CD4-positive, alpha-beta memory T cell (primary cell): ENCODE measurements at regions not wholly inside any gene's neighbourhood (a gene's known extent, or its start where the extent isn't known, plus 50 kb on each side); places are given as distances from the start of the nearest gene placed in this dataset.
"Not testable (repeated sequence)": the region's sequence is repeated elsewhere in the genome, so short reads cannot be mapped to it uniquely, and the experiment has no call there.

Experiments used
- CTCF ChIA-PET: fragments of 350-600 bp; sonication (Branson Sonifier 250); formaldehyde crosslinking; loops from one replicate; lab custom pipeline; 2021; ENCODE audit warnings: inconsistent platforms; ENCODE audit not compliant: partially characterized antibody; lab: Charles Lee
- POLR2A ChIA-PET: fragments of 350-600 bp; sonication (Branson Sonifier 250); formaldehyde crosslinking; loops from one replicate; lab custom pipeline; 2021; ENCODE audit not compliant: partially characterized antibody; lab: Charles Lee
- DNase-seq, 5 donors: peaks; one replicate each; pipeline versions ENCODE4 v3.0.0 to v3.0.0-alpha.2; 2020 to 2022; ENCODE audit warnings: mixed read lengths in 1 of 5
- H3K27ac ChIP-seq: one replicate; pipeline ENCODE4 v1.7.0; 2013; ENCODE audit warnings: low read depth, low read length
- H3K27me3 ChIP-seq: 2 replicates; pipeline ENCODE4 v1.7.0; 2013; ENCODE audit warnings: mild to moderate bottlenecking, low read length, moderate library complexity; ENCODE audit not compliant: insufficient read depth
- H3K36me3 ChIP-seq: 2 replicates; pipeline ENCODE4 v1.7.0; 2013; ENCODE audit warnings: mild to moderate bottlenecking, low read length, moderate library complexity; ENCODE audit not compliant: insufficient read depth
- H3K4me1 ChIP-seq: 2 replicates; pipeline ENCODE4 v1.7.0; 2013; ENCODE audit warnings: mild to moderate bottlenecking, low read length, moderate library complexity; ENCODE audit not compliant: insufficient read depth
- H3K4me3 ChIP-seq, 2 donors: one replicate each; pipeline ENCODE4 v1.7.0; 2013; ENCODE audit warnings: low read length in 2 of 2, mild to moderate bottlenecking in 1 of 2
- H3K9me3 ChIP-seq, 2 donors: one replicate each; pipeline ENCODE4 v1.7.0; 2013; ENCODE audit warnings: low read length in 2 of 2, control low read depth in 1 of 2; ENCODE audit not compliant: control insufficient read depth in 1 of 2
- H3K27ac Mint-ChIP-seq, 7 donors: one replicate each; pipeline ENCODE4 v1.8.0; 2020 to 2021; ENCODE audit warnings: mixed read lengths in 7 of 7, mild to moderate bottlenecking in 6 of 7, inconsistent platforms in 3 of 7, moderate library complexity in 3 of 7
- H3K27me3 Mint-ChIP-seq, 2 donors: one replicate each; pipeline ENCODE4 v1.8.0; 2020 to 2021; ENCODE audit warnings: mixed read lengths in 2 of 2
- H3K36me3 Mint-ChIP-seq, 2 donors: one replicate each; pipeline ENCODE4 v1.8.0; 2020 to 2021; ENCODE audit warnings: mixed read lengths in 2 of 2, inconsistent platforms in 1 of 2, mild to moderate bottlenecking in 1 of 2
- H3K4me1 Mint-ChIP-seq, 4 donors: one replicate each; pipeline ENCODE4 v1.8.0; 2020 to 2021; ENCODE audit warnings: mixed read lengths in 4 of 4, mild to moderate bottlenecking in 1 of 4
- H3K4me3 Mint-ChIP-seq, 8 donors: one replicate each; pipeline ENCODE4 v1.8.0; 2020 to 2021; ENCODE audit warnings: mixed read lengths in 8 of 8, mild to moderate bottlenecking in 7 of 8, moderate library complexity in 6 of 8, inconsistent platforms in 3 of 8
- H3K9me3 Mint-ChIP-seq, 8 donors: one replicate each; pipeline ENCODE4 v1.8.0; 2020 to 2021; ENCODE audit warnings: mixed read lengths in 8 of 8, mild to moderate bottlenecking in 5 of 8, inconsistent platforms in 3 of 8, moderate library complexity in 1 of 8
- intact Hi-C: fragments of 100-400 bp; cut with micrococcal nuclease; formaldehyde crosslinking; loops from one replicate; pipeline ENCODE4 v1.15.1; 2023

DNA sequence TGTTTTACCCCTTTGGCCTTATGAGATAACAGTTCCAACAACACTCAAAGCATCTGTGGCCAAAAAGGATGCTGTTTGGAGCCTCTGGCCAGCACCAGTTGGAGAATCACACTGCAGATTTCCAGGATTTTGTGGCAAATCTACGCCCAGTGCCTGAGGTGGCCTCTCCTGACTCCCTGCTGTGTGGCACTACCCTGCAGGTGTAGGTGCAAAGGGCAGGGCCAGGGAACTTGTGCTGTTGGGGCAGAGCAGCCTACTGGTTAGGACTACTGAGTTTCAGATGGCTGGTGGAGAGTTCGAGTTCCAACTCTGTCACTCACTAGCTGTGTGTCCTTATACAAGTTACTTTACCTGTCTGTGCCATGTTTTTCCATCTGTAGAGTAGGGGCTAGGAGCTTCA is 170.5 kb downstream of the PTPRU start:
- H3K4me1 Mint-ChIP-seq: no peaks in the 10 kb centered on the region
- peaks cover 0 to 5% (median 1%) of the 10 kb centered on the region in 8 donors for H3K9me3 Mint-ChIP-seq
- Histone ChIP-seq H3K36me3 (no peaks in the 10 kb centered on the region), H3K9me3 (no peaks in the 10 kb centered on the region), H3K27me3 (no peaks in the 10 kb centered on the region), H3K4me3 (no peak overlapping the region), H3K27ac (no peak overlapping the region), H3K4me1 (no peaks in the 10 kb centered on the region)
- no peak overlapping the region for H3K4me3 Mint-ChIP-seq
- H3K27ac Mint-ChIP-seq: no peak overlapping the region
- DNase-seq: no peak
- no peaks in the 10 kb centered on the region for H3K36me3 Mint-ChIP-seq
- H3K27me3 Mint-ChIP-seq: peaks cover 11 to 33% of the 10 kb centered on the region in 2 donors
- intact Hi-C loops: no loop called here
- ChIA-PET CTCF (no interaction called here), POLR2A (no interaction called here)

DNA sequence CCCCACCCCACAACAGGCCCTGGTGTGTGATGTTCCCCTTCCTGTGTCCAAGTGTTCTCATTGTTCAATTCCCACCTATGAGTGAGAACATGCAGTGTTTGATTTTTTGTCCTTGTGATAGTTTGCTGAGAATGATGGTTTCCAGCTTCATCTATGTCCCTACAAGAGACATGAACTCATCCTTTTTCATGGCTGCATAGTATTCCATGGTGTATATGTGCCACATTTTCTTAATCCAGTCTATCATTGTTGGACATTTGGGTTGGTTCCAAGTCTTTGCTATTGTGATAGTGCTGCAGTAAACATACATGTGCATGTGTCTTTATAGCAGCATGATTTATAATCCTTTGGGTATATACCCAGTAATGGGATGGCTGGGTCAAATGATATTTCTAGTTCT is 163.9 kb downstream of the PTPRU start:
- H3K27ac Mint-ChIP-seq, intact Hi-C loops, CTCF ChIA-PET, H3K9me3 ChIP-seq, H3K4me1 ChIP-seq, H3K36me3 ChIP-seq, H3K36me3 Mint-ChIP-seq, H3K4me3 Mint-ChIP-seq, POLR2A ChIA-PET, H3K27me3 ChIP-seq, DNase-seq, H3K4me1 Mint-ChIP-seq, H3K4me3 ChIP-seq, H3K27ac ChIP-seq: not testable (repeated sequence)
- H3K9me3 Mint-ChIP-seq: peaks cover 0 to 21% (median 16%) of the 10 kb centered on the region in 8 donors
- peaks cover 4 to 18% of the 10 kb centered on the region in 2 donors for H3K27me3 Mint-ChIP-seq

DNA sequence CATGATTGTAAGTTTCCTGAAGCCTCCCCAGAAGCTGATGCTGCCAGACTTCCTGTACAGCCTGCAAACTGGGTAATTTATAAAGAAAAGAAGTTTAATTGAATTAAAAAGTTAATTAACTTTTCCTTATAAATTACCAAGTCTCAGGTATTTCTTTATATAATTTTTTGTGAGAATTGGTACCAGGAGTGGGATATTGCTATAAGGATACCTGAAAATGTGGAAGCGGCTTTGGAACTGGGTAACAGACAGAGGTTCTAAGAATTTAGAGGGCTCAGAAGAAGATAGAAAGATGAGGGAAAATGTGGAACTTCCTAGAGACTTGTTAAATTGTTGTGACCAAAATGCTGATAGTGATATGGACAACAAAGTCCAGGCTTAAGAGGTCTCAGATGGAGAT is 163.1 kb downstream of the PTPRU start:
- Mint-ChIP-seq H3K36me3 (no peaks in the 10 kb centered on the region), H3K4me3 (no peak overlapping the region), H3K27me3 (peaks cover 4 to 15% of the 10 kb centered on the region in 2 donors), H3K27ac (no peak overlapping the region), H3K9me3 (peaks cover 0 to 21% (median 16%) of the 10 kb centered on the region in 8 donors), H3K4me1 (no peaks in the 10 kb centered on the region)
- intact Hi-C loops: no loop called here
- Histone ChIP-seq H3K27me3 (no peaks in the 10 kb centered on the region), H3K9me3 (no peaks in the 10 kb centered on the region), H3K4me1 (no peaks in the 10 kb centered on the region), H3K4me3 (no peak overlapping the region), H3K36me3 (no peaks in the 10 kb centered on the region), H3K27ac (no peak overlapping the region)
- ChIA-PET POLR2A (no interaction called here), CTCF (no interaction called here)
- DNase-seq: no peak

DNA sequence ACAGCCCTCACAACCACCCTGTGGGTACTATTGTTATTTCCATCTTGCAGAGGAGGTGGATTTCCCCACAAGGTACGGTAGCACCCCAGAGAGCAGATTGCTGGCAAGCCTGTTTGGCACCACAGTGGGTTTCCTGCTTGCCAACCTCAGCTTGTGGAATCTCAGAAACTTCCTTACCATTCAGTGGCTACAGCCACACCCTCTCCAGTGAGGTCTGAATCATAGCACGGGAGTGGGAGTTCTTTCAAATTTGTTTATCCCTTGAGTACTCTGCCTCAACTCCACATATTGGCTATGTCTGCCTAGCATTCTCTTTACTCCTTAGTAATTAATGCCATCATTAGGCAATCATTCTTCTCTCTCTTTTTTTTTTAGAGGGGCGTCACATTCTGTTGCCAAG is 162.1 kb downstream of the PTPRU start:
- peaks cover 0 to 21% (median 16%) of the 10 kb centered on the region in 8 donors for H3K9me3 Mint-ChIP-seq
- H3K36me3 Mint-ChIP-seq: no peaks in the 10 kb centered on the region
- Histone ChIP-seq H3K4me3 (no peak overlapping the region), H3K27ac (no peak overlapping the region), H3K36me3 (no peaks in the 10 kb centered on the region), H3K9me3 (no peaks in the 10 kb centered on the region), H3K27me3 (no peaks in the 10 kb centered on the region), H3K4me1 (no peaks in the 10 kb centered on the region)
- ChIA-PET POLR2A (no interaction called here), CTCF (no interaction called here)
- H3K4me1 Mint-ChIP-seq: no peaks in the 10 kb centered on the region
- H3K27ac Mint-ChIP-seq: no peak overlapping the region
- no peak for DNase-seq
- H3K4me3 Mint-ChIP-seq: no peak overlapping the region
- intact Hi-C loops: no loop called here
- peaks cover 3 to 14% of the 10 kb centered on the region in 2 donors for H3K27me3 Mint-ChIP-seq

DNA sequence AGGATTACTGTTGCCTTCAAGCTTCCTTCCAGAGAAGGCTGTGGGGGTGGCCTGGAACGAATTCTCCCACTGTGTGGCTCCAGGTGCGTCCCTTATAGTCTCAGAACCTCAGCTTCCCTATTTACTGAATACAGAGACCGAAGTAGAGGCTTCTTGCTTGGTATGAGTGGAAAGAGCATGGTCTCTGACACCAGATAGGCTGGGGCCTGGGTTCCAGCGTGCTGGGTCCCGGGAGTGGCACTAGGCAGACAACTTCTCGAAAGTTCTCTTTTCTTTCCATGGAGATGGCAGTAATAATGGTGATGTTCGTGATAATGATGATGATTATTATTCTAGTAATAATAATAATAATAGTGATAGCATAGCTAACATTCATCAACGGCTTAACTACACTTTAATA is 161.7 kb downstream of the PTPRU start:
- no peaks in the 10 kb centered on the region for H3K4me1 Mint-ChIP-seq
- H3K36me3 Mint-ChIP-seq: no peaks in the 10 kb centered on the region
- ChIA-PET POLR2A (no interaction called here), CTCF (no interaction called here)
- Histone ChIP-seq H3K27me3 (no peaks in the 10 kb centered on the region), H3K4me1 (no peaks in the 10 kb centered on the region), H3K36me3 (no peaks in the 10 kb centered on the region), H3K4me3 (no peak overlapping the region), H3K9me3 (no peaks in the 10 kb centered on the region), H3K27ac (no peak overlapping the region)
- no peak for DNase-seq
- intact Hi-C loops: no loop called here
- H3K27ac Mint-ChIP-seq: no peak overlapping the region
- H3K27me3 Mint-ChIP-seq: peaks cover 6 to 17% of the 10 kb centered on the region in 2 donors
- peaks cover 0 to 21% (median 15%) of the 10 kb centered on the region in 8 donors for H3K9me3 Mint-ChIP-seq
- H3K4me3 Mint-ChIP-seq: no peak overlapping the region

DNA sequence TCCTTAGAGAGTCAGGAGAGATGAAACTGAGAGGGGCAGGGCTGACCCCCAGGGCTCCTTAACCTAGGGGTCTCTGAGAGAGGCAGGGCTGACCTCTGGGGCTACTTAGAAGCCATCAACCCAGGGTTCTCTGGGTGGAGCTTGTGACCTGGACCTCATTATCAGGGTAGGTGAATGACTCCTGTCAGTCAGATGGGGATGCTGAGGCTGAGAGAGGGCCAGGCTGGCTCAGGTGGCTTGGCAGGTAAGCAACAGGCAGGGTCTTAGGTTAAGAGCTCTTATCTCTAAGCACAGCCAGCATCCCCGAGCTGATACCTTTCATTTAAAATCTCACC is 160.9 kb downstream of the PTPRU start:
- no peak overlapping the region for H3K27ac ChIP-seq
- no peaks in the 10 kb centered on the region for H3K27me3 ChIP-seq
- H3K27me3 Mint-ChIP-seq: peaks cover 7 to 24% of the 10 kb centered on the region in 2 donors
- intact Hi-C loops: no loop called here
- H3K4me1 Mint-ChIP-seq: no peaks in the 10 kb centered on the region
- no peaks in the 10 kb centered on the region for H3K4me1 ChIP-seq
- DNase-seq: no peak
- ChIA-PET CTCF (no interaction called here), POLR2A (no interaction called here)
- no peak overlapping the region for H3K4me3 Mint-ChIP-seq
- H3K4me3 ChIP-seq: no peak overlapping the region
- peaks cover 0 to 18% (median 15%) of the 10 kb centered on the region in 8 donors for H3K9me3 Mint-ChIP-seq
- H3K27ac Mint-ChIP-seq: no peak overlapping the region
- no peaks in the 10 kb centered on the region for H3K36me3 Mint-ChIP-seq
- no peaks in the 10 kb centered on the region for H3K36me3 ChIP-seq
- no peaks in the 10 kb centered on the region for H3K9me3 ChIP-seq

DNA sequence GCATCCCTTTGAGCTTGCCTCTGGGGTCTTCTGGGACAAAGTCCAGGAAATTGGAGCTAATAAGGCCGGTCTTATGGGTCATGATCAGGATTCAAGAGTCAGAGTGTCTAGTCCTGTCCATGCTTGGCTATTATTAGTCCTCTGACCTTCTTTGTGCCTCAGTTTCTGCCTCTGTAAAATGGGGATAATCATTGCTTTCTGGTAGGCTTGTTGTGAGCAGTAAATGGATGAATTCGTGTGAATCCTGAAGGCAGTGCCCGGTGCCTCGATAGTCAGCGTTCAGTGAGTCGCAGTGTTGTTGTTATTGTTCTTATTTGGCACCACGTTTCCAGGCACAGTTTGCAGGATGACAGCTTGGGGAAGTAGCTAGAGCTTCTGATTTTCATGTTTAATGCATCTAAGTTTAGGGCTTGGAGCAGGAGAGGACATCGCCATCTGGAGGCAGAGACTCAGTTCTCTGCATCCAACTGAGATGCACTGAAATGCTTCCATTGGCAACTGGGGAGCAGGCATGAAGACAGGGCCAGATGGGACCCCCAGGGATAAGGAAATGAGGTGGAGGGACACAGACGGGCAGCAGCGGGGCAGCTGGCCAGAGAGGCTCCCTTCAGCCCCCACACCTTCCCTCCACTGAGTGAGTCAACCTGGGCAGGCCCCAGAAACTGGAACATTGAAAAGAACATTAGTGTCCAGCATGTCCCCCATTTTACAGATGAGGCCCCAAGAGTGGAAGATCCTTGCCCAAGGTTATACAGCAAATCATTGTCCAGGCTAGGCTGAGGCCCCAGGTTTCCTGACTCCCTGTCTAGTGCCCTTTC is 160.3 kb downstream of the PTPRU start:
- intact Hi-C loops: no loop called here
- Histone ChIP-seq H3K9me3 (no peaks in the 10 kb centered on the region), H3K27me3 (no peaks in the 10 kb centered on the region), H3K27ac (no peak overlapping the region), H3K36me3 (no peaks in the 10 kb centered on the region), H3K4me1 (no peaks in the 10 kb centered on the region), H3K4me3 (no peak overlapping the region)
- peaks cover 0 to 18% (median 15%) of the 10 kb centered on the region in 8 donors for H3K9me3 Mint-ChIP-seq
- H3K27ac Mint-ChIP-seq: no peak overlapping the region
- POLR2A ChIA-PET: no interaction called here
- H3K27me3 Mint-ChIP-seq: peaks cover 7 to 27% of the 10 kb centered on the region in 2 donors
- no peak overlapping the region for H3K4me3 Mint-ChIP-seq
- H3K4me1 Mint-ChIP-seq: no peaks in the 10 kb centered on the region
- DNase-seq: no peak
- CTCF ChIA-PET: no interaction called here
- H3K36me3 Mint-ChIP-seq: no peaks in the 10 kb centered on the region
